Bronchial epithelial cell (primary cell): ENCODE measurements at regions not wholly inside any gene's neighbourhood (a gene's known extent, or its start where the extent isn't known, plus 50 kb on each side); places are given as distances from the start of the nearest gene placed in this dataset.
A peak's percentile ranks its signal among the peaks of the same experiment; 100 is the strongest.

Experiments
- DNase-seq: peaks from one replicate; pipeline ENCODE4 v3.0.0-alpha.2; 2010; ENCODE audit warnings: low read depth
- FAIRE-seq: peaks from 2 replicates; lab custom pipeline; 2011; peaks lifted over from hg19 to GRCh38; lab: Jason Lieb, UNC
- H3K27me3 ChIP-seq: 2 replicates; pipeline ENCODE4 v1.5.1; 2011; ENCODE audit warnings: low read length; ENCODE audit not compliant: control insufficient read depth, insufficient read depth
- H3K36me3 ChIP-seq: 2 replicates; pipeline ENCODE4 v1.5.1; 2011; ENCODE audit warnings: low read length; ENCODE audit not compliant: control insufficient read depth, insufficient read depth
- H3K4me3 ChIP-seq: 2 replicates; pipeline ENCODE4 v1.5.1; 2011; ENCODE audit warnings: mild to moderate bottlenecking, low read depth, low read length, control low read depth
- TF ChIP-seq, protein P1 (sequence below): IDR thresholded peaks from 2 replicates; pipeline ENCODE4 v1.5.1; 2011; ENCODE audit warnings: mild to moderate bottlenecking, moderate library complexity, low read length, control low read depth, inconsistent platforms; ENCODE audit not compliant: insufficient read depth, severe bottlenecking

DNA sequence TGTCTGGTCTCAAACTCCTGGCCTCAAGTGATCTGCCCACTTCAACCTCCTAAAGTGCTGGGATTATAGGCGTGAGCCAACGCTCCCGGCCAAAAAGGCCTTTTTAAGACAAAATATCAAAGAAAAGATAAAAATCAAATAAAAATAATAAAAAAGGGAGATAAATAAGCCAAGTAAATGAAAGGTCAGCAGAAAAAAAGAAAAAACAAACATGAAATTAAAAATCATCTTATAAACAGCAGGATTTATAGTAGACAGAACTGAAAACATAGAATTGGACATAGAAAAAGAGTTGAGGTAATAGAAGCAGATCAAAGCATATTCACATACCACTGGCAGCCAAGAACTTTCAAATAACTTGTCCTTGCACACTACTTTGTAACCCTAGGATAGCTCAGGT, 983.4 kb downstream of the ROBO2 start:
- FAIRE-seq (no peak), DNase-seq (no peak)
- Histone ChIP-seq H3K4me3 (no peak overlapping the region), H3K27me3 (no peaks in the 10 kb centered on the region), H3K36me3 (no peaks in the 10 kb centered on the region)
- TF ChIP-seq, protein P1, sequence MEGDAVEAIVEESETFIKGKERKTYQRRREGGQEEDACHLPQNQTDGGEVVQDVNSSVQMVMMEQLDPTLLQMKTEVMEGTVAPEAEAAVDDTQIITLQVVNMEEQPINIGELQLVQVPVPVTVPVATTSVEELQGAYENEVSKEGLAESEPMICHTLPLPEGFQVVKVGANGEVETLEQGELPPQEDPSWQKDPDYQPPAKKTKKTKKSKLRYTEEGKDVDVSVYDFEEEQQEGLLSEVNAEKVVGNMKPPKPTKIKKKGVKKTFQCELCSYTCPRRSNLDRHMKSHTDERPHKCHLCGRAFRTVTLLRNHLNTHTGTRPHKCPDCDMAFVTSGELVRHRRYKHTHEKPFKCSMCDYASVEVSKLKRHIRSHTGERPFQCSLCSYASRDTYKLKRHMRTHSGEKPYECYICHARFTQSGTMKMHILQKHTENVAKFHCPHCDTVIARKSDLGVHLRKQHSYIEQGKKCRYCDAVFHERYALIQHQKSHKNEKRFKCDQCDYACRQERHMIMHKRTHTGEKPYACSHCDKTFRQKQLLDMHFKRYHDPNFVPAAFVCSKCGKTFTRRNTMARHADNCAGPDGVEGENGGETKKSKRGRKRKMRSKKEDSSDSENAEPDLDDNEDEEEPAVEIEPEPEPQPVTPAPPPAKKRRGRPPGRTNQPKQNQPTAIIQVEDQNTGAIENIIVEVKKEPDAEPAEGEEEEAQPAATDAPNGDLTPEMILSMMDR: no peak

DNA sequence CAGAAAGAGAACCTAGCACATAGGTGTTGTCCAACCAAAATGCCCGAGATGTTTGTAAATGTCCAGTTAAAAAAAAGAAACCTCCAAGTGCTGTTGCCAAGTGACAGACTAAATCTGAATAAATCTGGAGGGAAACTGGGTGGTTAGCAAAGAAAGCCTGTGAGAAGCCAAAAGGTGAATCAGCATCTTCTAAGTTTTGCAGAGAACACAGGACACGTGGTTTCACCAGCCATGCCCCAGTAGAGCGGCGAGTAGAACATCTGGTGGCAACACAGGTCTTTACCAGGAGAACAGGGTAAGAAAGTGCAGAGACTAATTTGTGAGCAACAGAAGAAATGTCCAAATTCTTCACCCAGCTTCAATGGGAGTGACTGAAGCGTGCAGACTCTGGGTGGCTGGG, 986.0 kb downstream of the ROBO2 start:
- H3K4me3 ChIP-seq: no peak overlapping the region
- no peaks in the 10 kb centered on the region for H3K27me3 ChIP-seq
- no peaks in the 10 kb centered on the region for H3K36me3 ChIP-seq
- DNase-seq (no peak), FAIRE-seq (no peak)
- TF ChIP-seq, protein P1: no peak

DNA sequence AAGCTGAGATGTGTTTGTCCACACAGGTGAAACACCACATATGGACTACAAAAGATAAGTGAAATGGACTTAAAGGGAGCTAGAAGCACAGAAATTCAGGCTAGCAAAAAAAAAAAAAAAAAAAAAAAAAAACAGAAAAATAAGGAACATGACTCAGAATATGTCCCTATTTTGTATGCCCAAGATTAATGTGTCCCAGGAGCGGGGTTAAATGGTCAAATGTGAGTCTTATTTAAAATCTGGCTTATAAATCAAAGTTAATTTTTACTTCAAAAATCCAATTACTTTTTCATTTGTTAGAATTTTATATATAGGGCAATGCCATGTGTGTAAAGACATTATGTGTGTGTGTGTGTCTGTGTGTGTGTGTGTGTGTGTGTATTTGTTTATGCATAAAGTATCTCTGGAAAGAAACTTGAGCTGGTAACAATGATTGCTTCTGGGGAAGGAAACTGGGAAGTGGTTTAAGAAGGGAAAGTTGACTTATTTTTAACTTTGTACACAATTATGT, 986.5 kb downstream of the ROBO2 start:
- DNase-seq (no peak), FAIRE-seq (no peak)
- Histone ChIP-seq H3K36me3 (no peaks in the 10 kb centered on the region), H3K27me3 (no peaks in the 10 kb centered on the region), H3K4me3 (no peak overlapping the region)
- TF ChIP-seq, protein P1: no peak

DNA sequence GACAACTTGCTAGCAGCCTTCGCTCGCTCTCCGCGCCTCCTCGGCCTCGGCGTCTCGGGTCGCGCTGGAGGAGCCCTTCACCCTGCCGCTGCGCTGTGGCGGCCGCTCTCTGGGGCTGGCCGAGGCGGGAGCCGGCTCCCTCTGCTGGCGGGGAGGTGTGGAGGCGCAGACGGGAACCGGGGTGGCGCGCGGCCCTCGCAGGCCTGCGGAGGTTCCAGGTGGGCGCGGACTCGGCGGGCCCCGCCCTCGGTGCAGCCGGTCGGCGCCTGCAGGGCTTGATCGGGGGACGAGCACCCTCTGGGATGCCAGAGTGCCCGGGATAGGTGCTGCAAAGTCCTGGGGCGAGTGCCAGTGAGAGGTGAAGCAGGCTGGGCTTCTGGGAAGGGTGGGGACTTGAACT, 989.9 kb downstream of the ROBO2 start:
- H3K4me3 ChIP-seq: no peak overlapping the region
- DNase-seq (no peak), FAIRE-seq (no peak)
- TF ChIP-seq, protein P1: no peak
- H3K27me3 ChIP-seq: no peaks in the 10 kb centered on the region
- H3K36me3 ChIP-seq: no peaks in the 10 kb centered on the region

DNA sequence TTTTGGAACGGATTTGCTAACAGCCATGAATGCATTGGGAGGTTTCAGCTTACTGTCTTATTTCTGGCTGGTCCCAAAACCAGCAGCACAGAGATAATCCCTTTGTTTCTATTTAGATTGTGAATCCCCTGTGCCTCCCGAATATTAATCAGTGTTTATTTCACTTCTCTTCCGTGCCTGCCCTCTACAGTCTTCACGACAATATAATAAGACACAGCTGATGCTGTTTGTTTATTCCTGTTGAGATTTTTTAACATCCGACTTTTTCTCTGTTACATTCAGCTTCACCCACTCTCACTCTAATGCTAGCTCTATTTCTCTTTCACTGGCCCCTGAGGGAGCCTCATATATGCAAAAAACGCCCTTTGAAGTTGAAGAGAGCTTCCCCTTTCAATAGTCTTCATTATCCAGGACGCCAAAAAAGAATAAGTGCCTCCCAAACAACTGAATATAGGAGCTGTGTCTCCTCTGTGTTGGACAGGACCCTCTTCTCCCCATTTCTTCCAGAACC, 995.3 kb downstream of the ROBO2 start:
- no peak for DNase-seq
- TF ChIP-seq, protein P1: no peak
- Histone ChIP-seq H3K27me3 (no peaks in the 10 kb centered on the region), H3K4me3 (no peak overlapping the region), H3K36me3 (no peaks in the 10 kb centered on the region)
- FAIRE-seq: no peak

DNA sequence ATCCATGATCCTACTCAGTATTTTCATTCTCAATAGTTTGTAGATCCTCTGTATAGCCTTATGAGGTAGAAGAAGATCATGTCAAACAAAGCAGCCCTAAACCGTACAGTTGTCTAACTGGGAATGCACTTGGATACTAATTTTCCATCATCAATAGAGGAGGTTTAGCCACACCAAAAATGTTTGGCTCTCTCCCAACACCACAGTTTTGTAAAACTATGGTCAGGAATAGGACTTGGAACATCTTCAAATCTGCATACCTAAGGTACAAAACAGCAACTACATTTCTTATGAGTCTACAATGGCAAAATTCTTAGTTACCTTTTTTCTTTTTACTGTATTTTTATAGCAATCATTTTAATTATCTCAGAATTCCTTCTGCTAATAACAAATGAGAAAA, 1001.6 kb downstream of the ROBO2 start:
- FAIRE-seq: no peak
- TF ChIP-seq, protein P1: no peak

More for the DNA sequence above, 1001.6 kb downstream of the ROBO2 start:
- H3K4me3 ChIP-seq: no peak overlapping the region
- no peaks in the 10 kb centered on the region for H3K27me3 ChIP-seq
- DNase-seq: peak; percentile 15
- H3K36me3 ChIP-seq: no peaks in the 10 kb centered on the region
